ENCODE measurements at regions not wholly inside any gene's neighbourhood (a gene's known extent, or its start where the extent isn't known, plus 50 kb on each side); places are given as distances from the start of the nearest gene placed in this dataset.

- TF ChIP-seq EZH2 (IDR thresholded peaks at IDR 0.05; ENCODE audit: low read depth) (no peak), CTCF (conservative IDR thresholded peaks at IDR 0.05) (no peak)
- Histone ChIP-seq H3K4me1 (replicated peaks; ENCODE audit: insufficient read depth) (peaks cover 13% of the 10 kb centered on the region), H3K4me2 (no peak overlapping the region), H4K20me1 (ENCODE audit: insufficient read depth) (no peaks in the 10 kb centered on the region), H3K27me3 (ENCODE audit: insufficient read depth, low read depth) (no peaks in the 10 kb centered on the region), H3K79me2 (ENCODE audit: low read depth) (no peaks in the 10 kb centered on the region), H3F3A (ENCODE audit: insufficient read depth, low read depth) (no peaks in the 10 kb centered on the region), H3K9me3 (ENCODE audit: insufficient read depth, low read depth) (no peaks in the 10 kb centered on the region), H3K4me3 (no peak overlapping the region), H3K36me3 (ENCODE audit: low read depth) (no peaks in the 10 kb centered on the region), H3K27ac (no peak overlapping the region), H2AFZ (no peak overlapping the region), H3K9me2 (ENCODE audit: insufficient read depth) (no peaks in the 10 kb centered on the region)
- intact Hi-C loops (cut with micrococcal nuclease; ENCODE audit: unreplicated experiment), result no loop called here
- DNase-seq, result no peak
- no TSS peak for BruUV-seq (replicated peaks)
- ChIA-PET POLR2A (ENCODE audit: unreplicated experiment) (interaction anchor here (0.6 kb wide), 1 partner anchor 529 kb away, joined by 9 read pairs; the partner anchor contains the start of gene ARL15), CTCF (interaction anchor here (0.6 kb wide), 1 partner anchor 322 kb away, joined by 8 read pairs; the partner anchor contains the start of gene SNX18)
Observed at GRCh38 chr5:54838843-54839242, 146.6 kb downstream of the ESM1 start.

GRCh38 chr5:54837981-54838380 is 147.4 kb downstream of the ESM1 start:
- intact Hi-C loops (cut with micrococcal nuclease; ENCODE audit: unreplicated experiment), result no loop called here
- CTCF ChIA-PET, result no interaction called here

GRCh38 chr5:54837093-54837492 is 148.3 kb downstream of the ESM1 start:
- TF ChIP-seq EZH2 (IDR thresholded peaks at IDR 0.05; ENCODE audit: low read depth) (no peak), CTCF (conservative IDR thresholded peaks at IDR 0.05) (no peak)
- Histone ChIP-seq H3K79me2 (ENCODE audit: low read depth) (no peaks in the 10 kb centered on the region), H3K27ac (no peak overlapping the region), H3K9me2 (ENCODE audit: insufficient read depth) (no peaks in the 10 kb centered on the region), H3K4me2 (no peak overlapping the region), H3K4me1 (replicated peaks; ENCODE audit: insufficient read depth) (peaks cover 13% of the 10 kb centered on the region), H2AFZ (no peak overlapping the region), H3K36me3 (ENCODE audit: low read depth) (no peaks in the 10 kb centered on the region), H4K20me1 (ENCODE audit: insufficient read depth) (no peaks in the 10 kb centered on the region), H3K9me3 (ENCODE audit: insufficient read depth, low read depth) (no peaks in the 10 kb centered on the region; the same call in 1 of the 2 replicates), H3K4me3 (no peak overlapping the region), H3F3A (ENCODE audit: insufficient read depth, low read depth) (no peaks in the 10 kb centered on the region), H3K27me3 (ENCODE audit: insufficient read depth, low read depth) (no peaks in the 10 kb centered on the region)
- DNase-seq, result no peak
- intact Hi-C loops (cut with micrococcal nuclease; ENCODE audit: unreplicated experiment), result no loop called here
- BruUV-seq (replicated peaks), result no TSS peak
- ChIA-PET POLR2A (ENCODE audit: unreplicated experiment) (no interaction called here), CTCF (no interaction called here)

More at GRCh38 chr5:54837981-54838380, 147.4 kb downstream of the ESM1 start:
- TF ChIP-seq CTCF (conservative IDR thresholded peaks at IDR 0.05) (no peak), EZH2 (IDR thresholded peaks at IDR 0.05; ENCODE audit: low read depth) (no peak)
- H3K27me3 ChIP-seq (ENCODE audit: insufficient read depth, low read depth), result no peaks in the 10 kb centered on the region
- no peaks in the 10 kb centered on the region for H3F3A ChIP-seq (ENCODE audit: insufficient read depth, low read depth)
- no peak overlapping the region for H3K27ac ChIP-seq
- POLR2A ChIA-PET (ENCODE audit: unreplicated experiment), result no interaction called here
- no peak overlapping the region for H3K4me3 ChIP-seq
- H3K4me1 ChIP-seq (replicated peaks; ENCODE audit: insufficient read depth), result peaks cover 13% of the 10 kb centered on the region
- no TSS peak for BruUV-seq (replicated peaks)
- H3K36me3 ChIP-seq (ENCODE audit: low read depth), result no peaks in the 10 kb centered on the region
- no peaks in the 10 kb centered on the region for H4K20me1 ChIP-seq (ENCODE audit: insufficient read depth)
- no peak overlapping the region for H2AFZ ChIP-seq
- H3K9me3 ChIP-seq (ENCODE audit: insufficient read depth, low read depth), result no peaks in the 10 kb centered on the region
- no peaks in the 10 kb centered on the region for H3K79me2 ChIP-seq (ENCODE audit: low read depth)
- no peak overlapping the region for H3K4me2 ChIP-seq
- H3K9me2 ChIP-seq (ENCODE audit: insufficient read depth), result no peaks in the 10 kb centered on the region
- no peak for DNase-seq

Data from PC-9 (cell line).